Neutrophil (primary cell): ENCODE measurements at regions not wholly inside any gene's neighbourhood (a gene's known extent, or its start where the extent isn't known, plus 50 kb on each side); places are given as distances from the start of the nearest gene placed in this dataset.

Experiments
- H3K27ac ChIP-seq: fragments of 200-600 bp; sonication (generic); 2 replicates; pipeline ENCODE4 v1.5.1; 2016; ENCODE audit warnings: mild to moderate bottlenecking, moderate library complexity
- H3K27me3 ChIP-seq: fragments of 200-600 bp; sonication (generic); 2 replicates; pipeline ENCODE4 v1.6.0; 2016; ENCODE audit warnings: mild to moderate bottlenecking
- H3K36me3 ChIP-seq: fragments of 200-600 bp; sonication (generic); 2 replicates; pipeline ENCODE4 v1.5.1; 2017
- H3K4me1 ChIP-seq, 2 experiments: fragments of 200-600 bp in 1 of 2; sonication (generic) in 1 of 2; 1 replicate in 1 of 2; 2 replicates in 1 of 2; pipeline versions ENCODE4 v1.5.1 to v1.6.1; 2013 to 2016; ENCODE audit warnings: low read depth in 1 of 2, low read length in 1 of 2, mild to moderate bottlenecking in 1 of 2, moderate library complexity in 1 of 2; ENCODE audit not compliant: control insufficient read depth in 1 of 2, insufficient read depth in 1 of 2
- H3K4me3 ChIP-seq, 2 experiments: fragments of 200-600 bp in 1 of 2; sonication (generic) in 1 of 2; 1 replicate in 1 of 2; 2 replicates in 1 of 2; pipeline ENCODE4 v1.5.1; 2013 to 2016; ENCODE audit warnings: low read depth in 1 of 2, low read length in 1 of 2, mild to moderate bottlenecking in 1 of 2, moderate library complexity in 1 of 2
- H3K9me3 ChIP-seq: fragments of 200-600 bp; sonication (generic); 2 replicates; pipeline ENCODE4 v1.5.1; 2016
- TF ChIP-seq, protein P1 (sequence below): fragments of 200-600 bp; sonication (generic); IDR thresholded peaks from 2 replicates; pipeline ENCODE4 v1.5.1; 2016; ENCODE audit warnings: antibody characterized with exemption

DNA sequence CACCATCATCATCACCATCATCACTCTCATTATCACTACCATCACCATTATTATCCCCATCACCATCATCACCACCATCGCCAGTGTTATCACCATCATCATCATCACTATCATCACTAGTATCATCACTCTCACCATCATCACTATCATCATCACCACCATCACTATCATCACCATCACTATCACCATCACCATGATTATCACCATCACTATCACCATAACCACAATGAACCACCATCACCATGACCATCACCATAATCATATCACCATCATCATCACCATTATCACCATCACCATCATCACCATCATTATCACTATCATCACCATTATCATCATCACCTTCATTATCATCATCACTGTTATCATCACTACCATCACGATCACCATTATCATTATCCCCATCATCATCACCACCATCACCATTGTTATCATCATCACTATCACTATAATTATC, 326.7 kb downstream of the BRD1 start:
- H3K4me3 ChIP-seq = no peak overlapping the region
- H3K9me3 ChIP-seq = no peaks in the 10 kb centered on the region
- H3K27me3 ChIP-seq = no peaks in the 10 kb centered on the region
- H3K4me1 ChIP-seq = no peaks in the 10 kb centered on the region
- H3K36me3 ChIP-seq = no peaks in the 10 kb centered on the region
- no peak overlapping the region for H3K27ac ChIP-seq
- TF ChIP-seq, protein P1, sequence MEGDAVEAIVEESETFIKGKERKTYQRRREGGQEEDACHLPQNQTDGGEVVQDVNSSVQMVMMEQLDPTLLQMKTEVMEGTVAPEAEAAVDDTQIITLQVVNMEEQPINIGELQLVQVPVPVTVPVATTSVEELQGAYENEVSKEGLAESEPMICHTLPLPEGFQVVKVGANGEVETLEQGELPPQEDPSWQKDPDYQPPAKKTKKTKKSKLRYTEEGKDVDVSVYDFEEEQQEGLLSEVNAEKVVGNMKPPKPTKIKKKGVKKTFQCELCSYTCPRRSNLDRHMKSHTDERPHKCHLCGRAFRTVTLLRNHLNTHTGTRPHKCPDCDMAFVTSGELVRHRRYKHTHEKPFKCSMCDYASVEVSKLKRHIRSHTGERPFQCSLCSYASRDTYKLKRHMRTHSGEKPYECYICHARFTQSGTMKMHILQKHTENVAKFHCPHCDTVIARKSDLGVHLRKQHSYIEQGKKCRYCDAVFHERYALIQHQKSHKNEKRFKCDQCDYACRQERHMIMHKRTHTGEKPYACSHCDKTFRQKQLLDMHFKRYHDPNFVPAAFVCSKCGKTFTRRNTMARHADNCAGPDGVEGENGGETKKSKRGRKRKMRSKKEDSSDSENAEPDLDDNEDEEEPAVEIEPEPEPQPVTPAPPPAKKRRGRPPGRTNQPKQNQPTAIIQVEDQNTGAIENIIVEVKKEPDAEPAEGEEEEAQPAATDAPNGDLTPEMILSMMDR = no peak

DNA sequence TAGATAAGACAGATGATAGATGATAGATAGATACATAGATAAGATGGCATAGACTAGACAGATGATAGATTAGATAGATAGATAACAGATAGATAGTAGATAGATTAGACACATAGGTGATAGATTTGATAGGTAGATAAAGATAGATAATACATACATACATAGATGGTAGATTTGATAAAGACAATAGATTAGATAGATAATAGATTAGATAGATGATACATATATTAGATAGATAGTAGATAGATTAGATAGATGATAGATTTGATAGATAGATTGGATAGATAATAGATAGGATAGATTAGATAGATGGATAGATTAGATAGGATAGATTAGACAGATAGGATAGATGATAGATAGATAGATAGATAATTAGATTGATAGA, 327.6 kb downstream of the BRD1 start:
- H3K27ac ChIP-seq = no peak overlapping the region
- no peaks in the 10 kb centered on the region for H3K4me1 ChIP-seq
- H3K36me3 ChIP-seq = no peaks in the 10 kb centered on the region
- H3K4me3 ChIP-seq = no peak overlapping the region
- no peaks in the 10 kb centered on the region for H3K9me3 ChIP-seq
- no peaks in the 10 kb centered on the region for H3K27me3 ChIP-seq
- TF ChIP-seq, protein P1 = no peak

GRCh38 chr22:49499433-49500075, 328.1 kb downstream of the BRD1 start:
- TF ChIP-seq, protein P1 = no peak
- no peak overlapping the region for H3K4me3 ChIP-seq
- no peaks in the 10 kb centered on the region for H3K27me3 ChIP-seq
- no peaks in the 10 kb centered on the region for H3K36me3 ChIP-seq
- H3K4me1 ChIP-seq = no peaks in the 10 kb centered on the region
- H3K27ac ChIP-seq = no peak overlapping the region
- H3K9me3 ChIP-seq = no peaks in the 10 kb centered on the region

DNA sequence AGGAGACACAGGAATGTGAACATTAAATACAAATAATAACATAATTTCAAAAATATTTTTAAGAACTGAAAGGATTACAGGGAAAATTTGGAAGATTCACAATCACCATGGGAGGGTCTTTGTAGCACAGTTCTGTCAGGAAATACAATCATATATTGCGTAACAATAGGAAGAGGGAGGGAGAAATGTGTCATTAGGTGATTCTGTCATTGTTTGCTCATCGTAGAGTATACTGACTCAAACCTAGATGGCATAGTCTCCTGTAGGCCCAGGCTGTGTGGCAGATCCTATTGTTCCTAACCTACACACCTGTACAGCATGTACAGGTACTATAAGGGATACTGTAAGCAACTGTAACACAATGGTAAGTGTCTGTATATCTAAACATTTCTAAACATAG, 330.4 kb downstream of the BRD1 start:
- H3K27ac ChIP-seq = no peak overlapping the region
- no peaks in the 10 kb centered on the region for H3K27me3 ChIP-seq
- H3K9me3 ChIP-seq = no peaks in the 10 kb centered on the region
- H3K4me1 ChIP-seq = no peaks in the 10 kb centered on the region
- TF ChIP-seq, protein P1 = no peak
- no peak overlapping the region for H3K4me3 ChIP-seq
- no peaks in the 10 kb centered on the region for H3K36me3 ChIP-seq

GRCh38 chr22:49494555-49494954, 333.1 kb downstream of the BRD1 start:
- Histone ChIP-seq H3K4me1 (no peaks in the 10 kb centered on the region), H3K9me3 (no peaks in the 10 kb centered on the region), H3K36me3 (no peaks in the 10 kb centered on the region), H3K27ac (no peak overlapping the region), H3K4me3 (no peak overlapping the region), H3K27me3 (no peaks in the 10 kb centered on the region)
- TF ChIP-seq, protein P1 = no peak
